ENCODE measurements at regions not wholly inside any gene's neighbourhood (a gene's known extent, or its start where the extent isn't known, plus 50 kb on each side); places are given as distances from the start of the nearest gene placed in this dataset.

DNA sequence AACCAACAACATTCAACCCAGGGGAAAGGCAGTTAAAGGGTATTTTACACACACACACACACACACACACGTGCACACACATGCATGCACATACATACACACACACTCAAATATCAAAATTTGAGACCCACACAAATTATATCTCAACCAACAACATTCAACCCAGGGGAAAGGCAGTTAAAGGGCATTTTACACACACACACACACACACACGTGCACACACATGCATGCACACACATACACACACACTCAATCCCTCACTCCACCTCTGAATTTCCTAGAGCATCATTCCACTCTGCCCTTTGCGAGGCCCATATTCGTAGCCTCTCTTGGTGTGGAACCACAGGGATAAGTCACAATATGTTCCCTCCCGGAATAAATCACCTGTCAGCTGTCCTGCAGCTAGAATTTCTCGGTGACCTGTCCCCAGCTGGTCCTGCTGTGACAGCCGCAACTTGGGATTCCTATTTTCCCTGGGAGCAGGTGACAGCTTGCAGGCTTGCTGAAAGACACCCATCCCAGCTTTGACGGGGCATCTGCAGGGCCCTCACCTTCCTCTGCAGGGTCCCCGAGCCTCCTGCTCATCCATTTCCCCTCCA is 122.7 kb downstream of the PSMG1 start:
- TF ChIP-seq, protein P1, sequence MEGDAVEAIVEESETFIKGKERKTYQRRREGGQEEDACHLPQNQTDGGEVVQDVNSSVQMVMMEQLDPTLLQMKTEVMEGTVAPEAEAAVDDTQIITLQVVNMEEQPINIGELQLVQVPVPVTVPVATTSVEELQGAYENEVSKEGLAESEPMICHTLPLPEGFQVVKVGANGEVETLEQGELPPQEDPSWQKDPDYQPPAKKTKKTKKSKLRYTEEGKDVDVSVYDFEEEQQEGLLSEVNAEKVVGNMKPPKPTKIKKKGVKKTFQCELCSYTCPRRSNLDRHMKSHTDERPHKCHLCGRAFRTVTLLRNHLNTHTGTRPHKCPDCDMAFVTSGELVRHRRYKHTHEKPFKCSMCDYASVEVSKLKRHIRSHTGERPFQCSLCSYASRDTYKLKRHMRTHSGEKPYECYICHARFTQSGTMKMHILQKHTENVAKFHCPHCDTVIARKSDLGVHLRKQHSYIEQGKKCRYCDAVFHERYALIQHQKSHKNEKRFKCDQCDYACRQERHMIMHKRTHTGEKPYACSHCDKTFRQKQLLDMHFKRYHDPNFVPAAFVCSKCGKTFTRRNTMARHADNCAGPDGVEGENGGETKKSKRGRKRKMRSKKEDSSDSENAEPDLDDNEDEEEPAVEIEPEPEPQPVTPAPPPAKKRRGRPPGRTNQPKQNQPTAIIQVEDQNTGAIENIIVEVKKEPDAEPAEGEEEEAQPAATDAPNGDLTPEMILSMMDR (IDR thresholded peaks at IDR 0.05; ENCODE audit: low read length, missing control alignments) = no peak
- no peak for DNase-seq (ENCODE audit: low read depth)
- H3K4me3 ChIP-seq (replicated peaks; ENCODE audit: low read depth, low read length) = no peak overlapping the region

DNA sequence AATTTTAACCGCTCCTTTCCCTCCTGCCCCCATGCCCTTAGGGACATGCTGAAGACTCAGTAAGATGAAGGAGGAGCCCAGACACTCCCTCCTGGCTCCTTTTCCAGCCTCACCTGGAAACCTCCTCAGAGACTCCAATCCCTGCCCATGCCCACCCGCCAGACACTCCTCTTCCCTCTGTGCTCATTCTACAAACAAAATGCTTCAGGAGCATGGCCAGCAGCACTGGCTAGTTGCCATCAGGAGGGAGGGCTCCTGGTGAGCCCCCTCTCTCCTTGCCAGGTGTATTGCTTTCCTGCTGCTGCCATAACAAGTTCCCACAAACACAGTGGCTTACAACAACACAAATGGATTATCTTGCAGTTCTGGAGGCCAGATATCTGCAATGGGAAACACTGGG is 126.1 kb downstream of the PSMG1 start:
- DNase-seq (ENCODE audit: low read depth) = no peak
- TF ChIP-seq, protein P1 (IDR thresholded peaks at IDR 0.05; ENCODE audit: low read length, missing control alignments) = no peak
- H3K4me3 ChIP-seq (replicated peaks; ENCODE audit: low read depth, low read length) = no peak overlapping the region

DNA sequence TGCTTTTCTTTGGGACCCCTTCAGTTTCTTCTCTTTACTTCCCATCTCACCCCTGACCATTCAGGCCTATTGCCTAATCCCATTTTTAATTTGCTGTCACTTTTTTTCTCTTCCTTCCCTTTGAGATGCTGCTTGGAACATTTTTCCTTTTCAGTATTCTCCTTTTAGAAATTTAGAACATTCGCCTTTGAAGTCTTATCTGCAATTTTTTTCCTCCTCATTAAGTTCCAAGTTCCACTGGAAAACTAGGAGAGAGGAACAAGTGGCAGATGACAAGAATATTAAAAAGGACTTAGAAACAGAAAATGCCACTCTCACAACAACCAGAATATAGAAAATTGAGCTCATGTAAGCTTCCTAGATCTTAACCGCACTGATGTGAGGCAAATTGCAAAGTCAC is 126.6 kb downstream of the PSMG1 start:
- TF ChIP-seq, protein P1 (IDR thresholded peaks at IDR 0.05; ENCODE audit: low read length, missing control alignments) = no peak
- no peak for DNase-seq (ENCODE audit: low read depth)
- no peak overlapping the region for H3K4me3 ChIP-seq (replicated peaks; ENCODE audit: low read depth, low read length)

DNA sequence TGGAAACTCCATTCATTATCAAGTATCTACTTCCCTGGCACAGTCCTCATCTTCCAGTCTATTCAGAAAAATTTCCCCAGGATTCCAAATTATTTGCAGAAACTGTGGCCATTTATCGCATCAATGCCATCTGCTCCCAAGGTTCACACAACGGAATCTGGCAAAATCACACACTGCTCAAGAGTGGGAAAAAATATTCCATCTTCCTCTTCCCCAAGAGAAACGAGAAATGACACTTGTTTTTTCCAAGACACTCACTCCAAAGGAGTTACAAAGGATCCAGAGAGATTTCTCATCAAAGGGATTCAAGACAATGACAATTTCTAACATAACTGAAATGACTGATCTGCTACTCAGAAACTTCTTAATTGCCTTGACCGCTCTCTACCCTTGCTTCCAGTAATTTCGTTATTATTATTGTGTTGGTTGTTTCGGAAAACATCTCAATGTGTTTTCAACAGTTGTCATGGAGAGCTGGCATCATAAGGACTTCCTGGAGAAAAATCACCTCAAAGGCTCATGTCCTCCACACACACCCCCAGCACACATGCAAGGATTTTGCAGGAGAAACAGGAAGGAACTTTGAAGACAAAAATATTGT is 128.0 kb downstream of the PSMG1 start:
- TF ChIP-seq, protein P1 (IDR thresholded peaks at IDR 0.05; ENCODE audit: low read length, missing control alignments) = no peak
- no peak for DNase-seq (ENCODE audit: low read depth)
- no peak overlapping the region for H3K4me3 ChIP-seq (replicated peaks; ENCODE audit: low read depth, low read length)

DNA sequence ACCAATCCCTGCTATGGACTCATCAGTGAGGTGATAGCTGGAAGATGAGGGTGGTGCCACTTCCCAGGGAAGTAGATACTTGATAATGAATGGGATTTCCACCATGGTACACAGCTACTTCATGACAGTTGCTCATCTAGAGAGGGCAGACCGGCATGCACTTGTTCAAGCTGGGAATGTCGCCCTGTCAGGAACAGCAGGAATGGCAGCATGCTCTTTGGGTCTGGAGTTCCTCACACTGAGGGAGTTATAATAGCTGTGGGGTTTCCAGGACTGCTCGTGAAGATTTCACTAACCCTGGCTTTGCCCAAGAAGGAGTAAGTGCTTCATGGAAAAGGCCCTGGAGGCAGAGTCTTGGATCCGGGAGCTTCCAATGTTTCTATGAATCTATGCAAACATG is 129.2 kb downstream of the PSMG1 start:
- no peak for DNase-seq (ENCODE audit: low read depth)
- TF ChIP-seq, protein P1 (IDR thresholded peaks at IDR 0.05; ENCODE audit: low read length, missing control alignments) = no peak
- no peak overlapping the region for H3K4me3 ChIP-seq (replicated peaks; ENCODE audit: low read depth, low read length)

DNA sequence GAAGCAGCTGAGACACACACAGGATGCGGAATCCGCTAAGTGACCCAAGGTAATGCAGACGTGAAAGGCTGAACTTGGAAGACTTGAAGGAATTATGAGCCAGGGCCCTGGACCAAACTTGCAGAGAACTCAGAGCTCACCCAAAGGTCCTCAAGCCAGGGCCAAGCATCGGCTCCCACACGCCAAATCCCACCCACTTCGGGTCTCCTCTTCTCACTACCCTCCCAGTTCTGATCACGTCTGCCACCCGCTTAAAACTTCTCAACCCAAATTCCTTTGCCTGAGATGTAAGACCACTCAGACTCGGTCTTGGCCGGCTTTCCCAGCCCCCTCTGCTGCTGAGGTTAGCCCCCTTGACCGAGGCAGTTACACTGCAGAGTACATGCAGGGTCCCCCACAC is 130.1 kb downstream of the PSMG1 start:
- TF ChIP-seq, protein P1 (IDR thresholded peaks at IDR 0.05; ENCODE audit: low read length, missing control alignments) = no peak
- DNase-seq (ENCODE audit: low read depth) = no peak
- H3K4me3 ChIP-seq (replicated peaks; ENCODE audit: low read depth, low read length) = no peak overlapping the region

DNA sequence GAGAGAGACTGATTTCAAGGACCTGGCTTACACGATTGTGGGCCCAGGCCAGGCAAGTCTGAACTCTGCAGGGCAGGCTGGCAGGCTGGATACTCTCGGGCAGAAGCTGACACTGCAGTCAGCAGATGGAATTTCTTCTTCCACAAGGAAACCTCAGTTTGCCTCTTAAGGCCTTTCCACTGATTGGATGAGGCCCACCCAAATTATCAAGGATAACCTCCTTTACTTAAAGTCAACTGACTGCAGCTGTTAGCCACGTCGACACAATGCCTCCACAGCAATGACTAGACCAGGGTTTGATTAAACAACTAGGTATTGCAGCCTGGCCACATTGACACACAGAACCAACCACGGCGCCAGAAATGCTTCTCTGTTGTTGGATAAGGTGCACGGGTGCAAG is 130.5 kb downstream of the PSMG1 start:
- no peak for DNase-seq (ENCODE audit: low read depth)
- H3K4me3 ChIP-seq (replicated peaks; ENCODE audit: low read depth, low read length) = no peak overlapping the region
- TF ChIP-seq, protein P1 (IDR thresholded peaks at IDR 0.05; ENCODE audit: low read length, missing control alignments) = no peak

Measured in fibroblast of pulmonary artery (primary cell).